ENCODE measurements at regions not wholly inside any gene's neighbourhood (a gene's known extent, or its start where the extent isn't known, plus 50 kb on each side); places are given as distances from the start of the nearest gene placed in this dataset.

GRCh38 chr5:173814053-173814452 is 74.1 kb upstream of the CPEB4 start:
- TF ChIP-seq, protein P1, sequence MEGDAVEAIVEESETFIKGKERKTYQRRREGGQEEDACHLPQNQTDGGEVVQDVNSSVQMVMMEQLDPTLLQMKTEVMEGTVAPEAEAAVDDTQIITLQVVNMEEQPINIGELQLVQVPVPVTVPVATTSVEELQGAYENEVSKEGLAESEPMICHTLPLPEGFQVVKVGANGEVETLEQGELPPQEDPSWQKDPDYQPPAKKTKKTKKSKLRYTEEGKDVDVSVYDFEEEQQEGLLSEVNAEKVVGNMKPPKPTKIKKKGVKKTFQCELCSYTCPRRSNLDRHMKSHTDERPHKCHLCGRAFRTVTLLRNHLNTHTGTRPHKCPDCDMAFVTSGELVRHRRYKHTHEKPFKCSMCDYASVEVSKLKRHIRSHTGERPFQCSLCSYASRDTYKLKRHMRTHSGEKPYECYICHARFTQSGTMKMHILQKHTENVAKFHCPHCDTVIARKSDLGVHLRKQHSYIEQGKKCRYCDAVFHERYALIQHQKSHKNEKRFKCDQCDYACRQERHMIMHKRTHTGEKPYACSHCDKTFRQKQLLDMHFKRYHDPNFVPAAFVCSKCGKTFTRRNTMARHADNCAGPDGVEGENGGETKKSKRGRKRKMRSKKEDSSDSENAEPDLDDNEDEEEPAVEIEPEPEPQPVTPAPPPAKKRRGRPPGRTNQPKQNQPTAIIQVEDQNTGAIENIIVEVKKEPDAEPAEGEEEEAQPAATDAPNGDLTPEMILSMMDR (IDR thresholded peaks at IDR 0.05) = no peak
- no peak for TF ChIP-seq POLR2AphosphoS5 (IDR thresholded peaks at IDR 0.05; ENCODE audit: low read depth, low read length)
- TF ChIP-seq, protein P2, sequence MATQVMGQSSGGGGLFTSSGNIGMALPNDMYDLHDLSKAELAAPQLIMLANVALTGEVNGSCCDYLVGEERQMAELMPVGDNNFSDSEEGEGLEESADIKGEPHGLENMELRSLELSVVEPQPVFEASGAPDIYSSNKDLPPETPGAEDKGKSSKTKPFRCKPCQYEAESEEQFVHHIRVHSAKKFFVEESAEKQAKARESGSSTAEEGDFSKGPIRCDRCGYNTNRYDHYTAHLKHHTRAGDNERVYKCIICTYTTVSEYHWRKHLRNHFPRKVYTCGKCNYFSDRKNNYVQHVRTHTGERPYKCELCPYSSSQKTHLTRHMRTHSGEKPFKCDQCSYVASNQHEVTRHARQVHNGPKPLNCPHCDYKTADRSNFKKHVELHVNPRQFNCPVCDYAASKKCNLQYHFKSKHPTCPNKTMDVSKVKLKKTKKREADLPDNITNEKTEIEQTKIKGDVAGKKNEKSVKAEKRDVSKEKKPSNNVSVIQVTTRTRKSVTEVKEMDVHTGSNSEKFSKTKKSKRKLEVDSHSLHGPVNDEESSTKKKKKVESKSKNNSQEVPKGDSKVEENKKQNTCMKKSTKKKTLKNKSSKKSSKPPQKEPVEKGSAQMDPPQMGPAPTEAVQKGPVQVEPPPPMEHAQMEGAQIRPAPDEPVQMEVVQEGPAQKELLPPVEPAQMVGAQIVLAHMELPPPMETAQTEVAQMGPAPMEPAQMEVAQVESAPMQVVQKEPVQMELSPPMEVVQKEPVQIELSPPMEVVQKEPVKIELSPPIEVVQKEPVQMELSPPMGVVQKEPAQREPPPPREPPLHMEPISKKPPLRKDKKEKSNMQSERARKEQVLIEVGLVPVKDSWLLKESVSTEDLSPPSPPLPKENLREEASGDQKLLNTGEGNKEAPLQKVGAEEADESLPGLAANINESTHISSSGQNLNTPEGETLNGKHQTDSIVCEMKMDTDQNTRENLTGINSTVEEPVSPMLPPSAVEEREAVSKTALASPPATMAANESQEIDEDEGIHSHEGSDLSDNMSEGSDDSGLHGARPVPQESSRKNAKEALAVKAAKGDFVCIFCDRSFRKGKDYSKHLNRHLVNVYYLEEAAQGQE (IDR thresholded peaks at IDR 0.05; ENCODE audit: insufficient read depth in 1 of 2, low read depth in 2 of 2, low read length in 1 of 2) = no peak
- TF ChIP-seq TCF7L2 (IDR thresholded peaks at IDR 0.05; ENCODE audit: low read depth, low read length) = no peak
- no peak for TF ChIP-seq SIN3A (IDR thresholded peaks at IDR 0.05; ENCODE audit: borderline replicate concordance, insufficient read depth, low read depth, low read length)
